Activated CD4-positive, CD25-positive, alpha-beta regulatory T cell treated with anti-CD3 and anti-CD28 coated beads, Interleukin-2, amount 50 U/mL, for 72 hours (primary cell): ENCODE measurements at regions not wholly inside any gene's neighbourhood (a gene's known extent, or its start where the extent isn't known, plus 50 kb on each side); places are given as distances from the start of the nearest gene placed in this dataset.

Experiments used
- DNase-seq: peaks from one replicate; pipeline ENCODE4 v3.0.0; 2021

- DNase-seq: no peak
Observed at GRCh38 chr7:118028226-118028625, 155.0 kb upstream of the CTTNBP2 start.

- no peak for DNase-seq
Observed at GRCh38 chr7:118029826-118030422, 154.0 kb upstream of the LSM8 start.

- DNase-seq: no peak
Observed at GRCh38 chr7:118033273-118033672, 150.7 kb upstream of the LSM8 start.

GRCh38 chr7:118039963-118040489 lies 143.9 kb upstream of the LSM8 start:
- DNase-seq: no peak

- no peak for DNase-seq
Observed at GRCh38 chr7:118040562-118040961, 143.4 kb upstream of the LSM8 start.

GRCh38 chr7:118041251-118041878 lies 142.6 kb upstream of the LSM8 start:
- no peak for DNase-seq

GRCh38 chr7:118045629-118046028 lies 138.3 kb upstream of the LSM8 start:
- no peak for DNase-seq

GRCh38 chr7:118046086-118046485 lies 137.9 kb upstream of the LSM8 start:
- no peak for DNase-seq

- no peak for DNase-seq
Observed at GRCh38 chr7:118046801-118047200, 137.2 kb upstream of the LSM8 start.

- no peak for DNase-seq
Observed at GRCh38 chr7:118052336-118052735, 131.6 kb upstream of the LSM8 start.

- no peak for DNase-seq
Observed at GRCh38 chr7:118053353-118053752, 130.6 kb upstream of the LSM8 start.

- no peak for DNase-seq
Observed at GRCh38 chr7:118054529-118054928, 129.4 kb upstream of the LSM8 start.

GRCh38 chr7:118055647-118056046 lies 128.3 kb upstream of the LSM8 start:
- no peak for DNase-seq

- DNase-seq: no peak
Observed at GRCh38 chr7:118057404-118057803, 126.6 kb upstream of the LSM8 start.

- no peak for DNase-seq
Observed at GRCh38 chr7:118059209-118059608, 124.8 kb upstream of the LSM8 start.

- DNase-seq: no peak
Observed at GRCh38 chr7:118060692-118061091, 123.3 kb upstream of the LSM8 start.

GRCh38 chr7:118061386-118061785 lies 122.6 kb upstream of the LSM8 start:
- no peak for DNase-seq

GRCh38 chr7:118072893-118073674 lies 110.9 kb upstream of the LSM8 start:
- DNase-seq: no peak

- DNase-seq: no peak
Observed at GRCh38 chr7:118075936-118076335, 108.0 kb upstream of the LSM8 start.

- no peak for DNase-seq
Observed at GRCh38 chr7:118076564-118076963, 107.4 kb upstream of the LSM8 start.

GRCh38 chr7:118078015-118078414 lies 105.9 kb upstream of the LSM8 start:
- DNase-seq: no peak

GRCh38 chr7:118079369-118079768 lies 104.6 kb upstream of the LSM8 start:
- DNase-seq: no peak

- DNase-seq: peak; percentile 29
Observed at GRCh38 chr7:118080947-118081346, 103.0 kb upstream of the LSM8 start.

- DNase-seq: no peak
Observed at GRCh38 chr7:118082506-118082905, 101.5 kb upstream of the LSM8 start.
